ENCODE measurements at regions not wholly inside any gene's neighbourhood (a gene's known extent, or its start where the extent isn't known, plus 50 kb on each side); places are given as distances from the start of the nearest gene placed in this dataset.

- no peak for TF ChIP-seq CTCF (conservative IDR thresholded peaks at IDR 0.05 in 1 of 2, IDR thresholded peaks at IDR 0.05 in 1 of 2; ENCODE audit: low read depth in 1 of 2, low read length in 2 of 2)
- TF ChIP-seq EZH2 (IDR thresholded peaks at IDR 0.05; ENCODE audit: low read length, missing control alignments) = no peak
These were observed 63.9 kb upstream of the TMEM260 start for GRCh38 chr14:56515739-56516138.
